ENCODE measurements at regions not wholly inside any gene's neighbourhood (a gene's known extent, or its start where the extent isn't known, plus 50 kb on each side); places are given as distances from the start of the nearest gene placed in this dataset.
"Not testable (repeated sequence)": the region's sequence is repeated elsewhere in the genome, so short reads cannot be mapped to it uniquely, and the experiment has no call there.

DNA sequence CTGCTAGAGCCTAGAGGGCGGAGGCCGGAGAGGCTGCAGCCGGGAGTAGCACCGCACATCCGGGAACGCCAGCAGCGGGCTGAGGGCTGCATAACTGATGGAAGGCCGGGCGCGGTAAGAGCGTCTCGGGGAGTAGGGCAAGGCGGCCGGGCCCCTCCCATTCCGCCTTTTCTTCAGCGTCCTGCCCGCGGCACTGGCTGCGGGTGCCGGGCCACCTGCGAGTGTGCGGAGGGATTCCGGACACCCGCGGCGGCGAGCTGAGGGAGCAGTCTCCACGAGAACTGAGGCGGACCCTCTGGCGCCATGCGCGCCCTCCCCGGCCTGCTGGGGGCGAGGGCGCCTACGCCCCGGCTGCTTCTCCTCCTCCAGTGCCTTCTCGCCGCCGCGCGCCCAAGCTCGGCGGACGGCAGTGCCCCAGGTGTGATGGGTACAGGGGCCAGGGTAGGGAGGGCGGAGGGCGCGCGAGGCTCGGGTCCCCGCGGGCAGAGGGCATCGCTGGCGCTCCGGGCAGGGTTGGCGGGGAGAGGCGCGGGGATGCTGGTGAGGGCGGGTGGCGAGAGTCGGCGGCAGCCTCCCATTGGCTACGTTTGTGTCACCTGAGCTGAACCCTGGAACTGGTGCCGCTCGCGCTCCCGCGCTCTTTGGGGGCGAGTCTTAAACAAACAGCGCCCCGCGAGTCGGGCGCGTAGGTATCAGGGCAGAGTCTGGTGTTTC, 334.4 kb downstream of the SRGAP2C start:
- DNase-seq (ENCODE audit: low read depth in 2 of 2) = peak; percentile 83 to 87

DNA sequence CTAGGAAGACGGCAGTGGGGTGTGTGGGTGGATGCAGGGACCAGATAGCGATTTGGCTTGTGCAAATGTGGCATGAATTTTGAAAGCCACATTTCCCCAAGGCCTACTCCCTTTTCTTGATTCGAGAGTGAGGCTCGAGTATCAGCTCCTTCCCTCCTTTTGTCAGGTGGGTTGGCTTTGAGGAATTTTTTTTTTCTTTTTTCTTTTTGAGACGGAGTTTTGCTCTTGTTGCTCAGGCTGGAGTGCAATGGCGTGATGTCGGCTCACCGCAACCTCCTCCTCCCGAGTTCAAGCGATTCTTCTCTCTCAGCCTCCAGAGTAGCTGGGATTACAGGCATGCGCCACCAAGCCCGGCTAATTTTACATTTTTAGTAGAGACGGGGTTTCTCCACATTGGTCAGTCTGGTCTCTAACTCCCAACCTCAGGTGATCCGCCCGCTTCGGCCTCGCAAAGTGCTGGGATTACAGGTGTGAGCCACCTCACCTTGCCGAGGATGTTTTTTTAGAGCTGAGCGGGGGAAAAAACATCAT, 335.0 kb downstream of the SRGAP2C start:
- not testable (repeated sequence) for DNase-seq (ENCODE audit: low read depth in 2 of 2)

DNA sequence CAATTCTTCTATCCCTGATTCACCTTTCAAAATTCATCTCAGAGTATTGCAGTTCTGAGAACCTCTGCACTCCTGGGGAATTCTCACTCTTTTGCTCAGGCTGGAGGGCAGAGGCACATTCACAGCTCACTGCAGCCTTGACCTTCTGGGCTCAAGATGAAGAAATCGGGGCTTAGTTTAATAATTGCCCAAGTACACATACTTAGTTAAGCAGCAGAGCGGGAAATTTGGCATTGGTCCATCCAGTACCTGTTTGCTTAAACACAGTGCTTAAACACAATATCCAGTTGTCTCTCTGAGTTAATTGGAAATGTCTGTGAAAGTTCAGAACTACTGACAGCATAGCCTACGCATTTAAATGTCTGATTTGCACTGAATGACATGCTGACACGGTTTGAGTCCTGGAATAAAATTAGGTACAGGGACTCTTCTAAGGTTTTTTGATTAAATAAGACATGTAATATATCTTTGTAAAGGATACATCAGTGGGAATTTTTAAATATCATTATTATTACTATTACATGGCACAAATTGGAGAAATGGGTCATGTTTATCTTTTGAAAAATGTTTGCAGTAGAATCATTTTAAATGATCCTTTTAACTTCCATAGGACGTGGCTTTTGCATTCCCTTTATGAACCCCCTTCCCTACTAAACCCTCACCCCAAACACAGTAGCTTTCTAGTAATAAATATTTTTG, 337.4 kb downstream of the SRGAP2C start:
- no peak for DNase-seq (ENCODE audit: low read depth in 2 of 2)

DNA sequence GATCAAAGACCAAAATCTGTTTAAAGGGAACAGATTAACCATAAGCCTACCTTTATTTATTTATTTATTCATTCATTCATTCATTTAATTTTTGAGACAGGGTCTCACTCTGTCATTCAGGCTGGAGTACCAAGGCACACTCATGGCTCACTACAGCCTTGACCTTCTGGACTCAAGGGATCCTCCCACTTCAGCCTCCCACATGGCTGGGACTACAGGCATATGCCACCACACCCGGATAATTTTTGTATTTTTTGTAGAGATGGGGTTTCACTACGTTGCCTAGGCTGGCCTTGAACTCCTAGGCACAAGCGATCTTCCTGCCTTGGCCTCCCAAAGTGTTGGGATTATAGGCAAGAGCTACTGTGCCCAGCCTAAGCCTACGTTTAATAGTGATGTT, 338.3 kb downstream of the SRGAP2C start:
- not testable (repeated sequence) for DNase-seq (ENCODE audit: low read depth in 2 of 2)

DNA sequence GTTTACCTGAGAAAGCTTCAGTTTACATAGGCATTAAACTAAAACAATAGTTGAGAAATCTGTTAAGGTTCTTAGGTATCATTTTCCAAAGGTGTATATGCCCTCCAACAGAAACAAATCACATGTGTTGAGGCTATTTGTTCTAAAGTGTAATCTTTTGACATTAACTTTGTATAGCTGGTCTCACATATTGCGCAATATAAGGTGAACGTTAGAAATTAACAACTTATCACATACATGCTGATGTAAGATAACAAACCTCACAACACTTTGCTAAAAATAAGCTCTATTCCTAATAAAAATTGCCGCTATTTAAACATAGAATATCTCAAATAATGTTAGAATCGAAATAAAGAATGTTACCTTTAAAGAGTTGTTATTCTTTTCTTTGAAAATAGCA, 340.6 kb downstream of the SRGAP2C start:
- no peak for DNase-seq (ENCODE audit: low read depth in 2 of 2)

DNA sequence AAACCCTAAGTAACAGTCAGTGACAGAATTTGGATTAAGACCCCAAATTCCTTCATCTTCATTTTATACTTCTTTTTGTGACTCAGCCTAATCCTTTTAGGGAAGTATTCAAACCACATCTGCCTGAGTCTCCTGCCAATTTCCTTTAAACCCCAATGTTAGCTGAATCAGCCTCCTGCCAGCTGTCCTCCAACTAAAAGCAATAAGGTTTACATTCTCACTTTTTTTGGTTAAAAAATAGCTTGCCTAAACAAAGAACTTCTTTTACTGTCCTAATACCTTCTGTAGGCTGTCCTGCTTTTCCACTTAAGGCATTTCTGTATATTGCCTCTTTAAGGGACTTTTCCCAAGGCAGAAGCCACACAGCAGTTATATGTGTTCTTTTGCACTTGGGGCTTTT, 344.2 kb downstream of the SRGAP2C start:
- not testable (repeated sequence) for DNase-seq (ENCODE audit: low read depth in 2 of 2)

DNA sequence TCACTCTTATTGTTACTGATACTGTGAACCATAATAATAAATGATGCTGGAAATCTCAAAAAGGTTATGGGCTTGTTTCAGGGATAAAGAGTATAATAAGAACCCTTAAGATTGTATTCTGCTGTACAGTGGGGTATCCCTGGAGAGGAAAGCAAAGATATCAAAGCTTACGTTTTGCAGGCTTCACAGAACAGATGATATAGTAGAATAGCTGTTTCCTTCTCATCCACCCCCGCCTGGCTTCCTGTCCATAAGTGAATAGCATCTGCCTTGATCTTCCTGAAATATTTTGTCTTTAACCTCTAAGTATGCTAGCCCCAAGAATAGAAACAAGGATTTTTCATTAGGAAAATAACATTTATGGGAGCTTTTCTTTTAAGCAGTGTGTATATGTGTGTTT, 345.3 kb downstream of the SRGAP2C start:
- DNase-seq (ENCODE audit: low read depth in 2 of 2) = not testable (repeated sequence)

DNA sequence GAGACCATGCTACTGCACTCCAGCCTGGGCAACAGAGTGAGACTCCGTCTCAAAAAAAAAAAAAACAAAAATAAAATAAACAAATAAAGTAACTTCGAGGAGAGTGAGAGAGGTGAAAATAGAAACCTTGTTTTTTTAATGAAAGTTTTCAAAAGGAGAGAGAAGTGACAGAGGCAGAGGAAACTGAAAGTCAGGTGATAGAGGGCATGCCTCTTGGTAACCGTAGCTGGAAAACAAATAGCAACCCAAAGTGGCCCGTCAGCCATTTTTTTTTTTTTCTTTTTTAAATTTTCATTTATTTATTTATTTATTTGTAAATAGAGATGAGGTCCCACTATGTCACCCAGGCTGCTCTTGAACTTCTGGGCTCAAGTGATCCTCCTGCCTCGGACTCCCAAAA, 347.0 kb downstream of the SRGAP2C start:
- DNase-seq (ENCODE audit: low read depth in 2 of 2) = not testable (repeated sequence)

DNA sequence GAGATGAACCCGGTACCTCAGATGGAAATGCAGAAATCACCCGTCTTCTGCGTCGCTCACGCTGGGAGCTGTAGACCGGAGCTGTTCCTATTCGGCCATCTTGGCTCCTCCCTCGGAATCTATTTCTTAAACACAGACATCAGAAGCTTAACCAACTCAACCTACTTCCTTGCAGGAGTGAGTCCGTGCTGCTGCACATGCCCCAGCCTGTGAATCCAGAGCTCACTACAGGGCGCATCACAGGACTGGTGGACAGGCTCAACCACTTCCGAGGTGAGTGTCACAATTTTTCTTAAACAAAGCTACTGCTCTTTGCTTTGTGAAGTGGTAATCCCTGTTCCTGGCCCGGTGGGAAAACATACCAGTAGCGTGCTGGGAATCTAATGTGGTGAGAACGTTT, 353.4 kb downstream of the SRGAP2C start:
- DNase-seq (ENCODE audit: low read depth in 2 of 2) = not testable (repeated sequence)

DNA sequence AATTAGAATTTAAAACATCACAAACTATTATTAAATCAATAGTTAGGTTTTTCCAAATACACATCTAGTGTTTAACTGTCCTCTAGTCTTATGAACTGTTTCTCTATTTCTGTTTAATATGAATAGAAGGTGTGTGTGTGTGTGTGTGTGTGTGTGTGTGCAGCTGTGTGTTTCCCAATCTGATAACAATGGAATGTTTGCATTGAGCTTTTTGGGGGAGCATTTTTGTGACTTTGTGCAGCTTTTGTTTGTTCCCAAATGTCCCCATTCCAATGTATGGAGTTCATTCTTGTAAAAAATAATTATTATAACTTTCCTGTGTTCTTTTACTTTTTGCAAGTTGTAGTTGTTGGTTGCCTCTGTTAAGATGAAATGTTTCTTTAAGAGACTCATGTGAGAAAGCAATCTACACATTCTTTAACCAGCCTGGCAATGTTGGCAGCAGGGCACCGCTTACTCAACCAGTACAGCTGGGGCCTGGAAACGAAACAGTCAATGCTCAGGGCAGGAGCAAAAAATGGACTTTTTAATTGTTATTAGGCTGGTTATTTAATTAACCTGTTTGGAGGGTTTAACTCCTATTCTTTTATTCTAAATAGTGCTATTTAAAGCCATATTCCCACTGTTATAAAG, 354.3 kb downstream of the SRGAP2C start:
- DNase-seq (ENCODE audit: low read depth in 2 of 2) = no peak

DNA sequence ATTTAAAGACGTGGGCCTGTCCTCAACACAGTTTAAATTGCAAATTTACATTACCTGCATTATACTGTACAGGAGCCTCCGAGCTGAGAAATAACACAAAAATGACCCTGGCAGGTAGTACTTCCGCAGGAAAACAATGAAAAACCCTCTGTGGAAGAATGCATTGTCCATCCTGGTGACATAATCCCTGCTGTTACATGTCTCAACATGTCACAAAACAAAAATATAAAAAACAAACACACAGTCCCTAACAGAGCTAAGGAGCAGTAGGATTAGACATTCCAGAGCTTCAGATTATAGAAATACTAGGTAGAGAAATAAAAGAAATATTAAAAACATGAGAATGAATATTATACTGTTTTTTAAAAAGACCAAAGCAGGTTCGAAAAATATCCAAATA, 359.2 kb downstream of the SRGAP2C start:
- not testable (repeated sequence) for DNase-seq (ENCODE audit: low read depth in 2 of 2)

DNA sequence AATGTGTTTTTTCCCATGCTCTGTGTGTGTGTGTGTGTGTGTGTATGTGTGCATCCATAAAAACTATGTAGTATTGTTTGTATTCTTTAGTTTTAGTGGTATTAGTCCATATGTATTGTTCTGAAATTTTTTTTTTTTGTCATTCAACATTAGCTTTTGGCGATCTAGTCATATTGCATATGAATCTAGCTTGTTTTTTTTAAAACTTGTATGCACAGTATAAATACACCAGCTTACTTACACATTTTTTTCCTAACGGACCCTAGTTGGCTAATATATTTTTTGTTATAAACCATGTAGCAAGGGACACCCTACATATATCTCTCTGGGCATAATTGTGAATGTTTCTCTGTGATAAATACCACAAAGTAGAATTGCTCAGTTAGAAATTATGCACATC, 359.7 kb downstream of the SRGAP2C start:
- no peak for DNase-seq (ENCODE audit: low read depth in 2 of 2)

DNA sequence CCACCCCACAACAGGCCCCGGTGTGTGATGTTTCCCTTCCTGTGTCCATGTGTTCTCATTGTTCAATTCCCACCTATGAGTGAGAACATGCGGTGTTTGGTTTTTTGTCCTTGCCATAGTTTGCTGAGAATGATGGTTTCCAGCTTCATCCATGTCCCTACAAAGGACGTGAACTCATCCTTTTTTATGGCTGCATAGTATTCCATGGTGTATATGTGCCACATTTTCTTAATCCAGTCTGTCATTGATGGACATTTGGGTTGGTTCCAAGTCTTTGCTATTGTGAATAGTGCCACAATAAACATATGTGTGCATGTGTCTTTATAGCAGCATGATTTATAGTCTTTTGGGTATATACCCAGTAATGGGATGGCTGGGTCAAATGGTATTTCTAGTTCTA, 361.1 kb downstream of the SRGAP2C start:
- DNase-seq (ENCODE audit: low read depth in 2 of 2) = not testable (repeated sequence)

DNA sequence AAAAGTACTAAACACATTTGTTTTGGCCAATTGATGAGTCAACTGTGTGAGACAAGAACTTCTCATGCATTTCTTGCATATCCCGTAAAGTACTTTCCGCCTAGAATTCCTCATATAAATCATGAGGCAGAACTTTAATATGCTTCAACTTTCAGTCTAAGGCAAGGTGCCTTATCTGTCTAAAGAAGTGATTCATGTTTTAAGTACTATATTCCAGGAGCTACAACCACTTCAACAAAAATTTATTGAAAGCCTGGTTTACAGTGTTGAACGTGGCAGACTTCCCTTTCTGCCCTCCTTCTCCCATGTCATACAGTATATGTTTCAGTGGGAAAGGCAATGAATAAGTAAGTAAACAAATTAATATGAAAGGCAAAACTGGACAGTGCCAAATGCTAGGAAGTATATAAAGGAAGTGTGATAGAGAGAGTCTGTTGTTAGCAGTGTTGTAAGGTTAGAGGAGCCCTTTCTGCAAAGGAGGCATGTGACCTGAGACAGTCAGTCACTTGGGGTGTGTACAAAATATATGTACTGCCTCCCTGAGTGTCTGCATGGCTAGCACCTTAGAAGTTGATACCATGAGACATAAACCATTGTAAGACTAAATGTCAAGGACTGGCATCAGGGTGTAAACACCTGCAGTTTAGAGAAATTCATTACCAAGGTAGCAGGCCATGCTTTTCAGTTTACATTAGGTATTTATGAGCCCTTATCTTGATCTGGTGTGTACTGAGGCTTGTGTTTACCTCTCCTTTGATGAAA, 362.2 kb downstream of the SRGAP2C start:
- no peak for DNase-seq (ENCODE audit: low read depth in 2 of 2)

DNA sequence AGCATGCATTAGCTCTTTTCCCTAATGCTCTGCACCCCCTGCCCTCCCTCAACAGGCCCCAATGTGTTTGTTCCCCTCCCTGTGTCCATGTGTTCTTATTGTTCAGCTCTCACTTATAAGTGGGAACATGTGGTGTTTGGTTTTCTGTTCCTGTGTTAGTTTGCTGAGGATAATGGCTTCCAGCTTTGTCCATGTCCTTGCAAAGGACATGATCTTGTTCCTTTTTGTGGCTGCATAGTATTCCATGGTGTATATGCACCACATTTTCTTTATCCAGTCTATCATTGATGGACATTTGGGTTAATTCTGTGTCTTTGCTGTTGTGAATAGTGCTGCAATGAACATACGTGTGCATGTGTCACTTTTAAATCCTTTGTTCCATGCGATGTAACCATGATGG, 363.0 kb downstream of the SRGAP2C start:
- not testable (repeated sequence) for DNase-seq (ENCODE audit: low read depth in 2 of 2)

DNA sequence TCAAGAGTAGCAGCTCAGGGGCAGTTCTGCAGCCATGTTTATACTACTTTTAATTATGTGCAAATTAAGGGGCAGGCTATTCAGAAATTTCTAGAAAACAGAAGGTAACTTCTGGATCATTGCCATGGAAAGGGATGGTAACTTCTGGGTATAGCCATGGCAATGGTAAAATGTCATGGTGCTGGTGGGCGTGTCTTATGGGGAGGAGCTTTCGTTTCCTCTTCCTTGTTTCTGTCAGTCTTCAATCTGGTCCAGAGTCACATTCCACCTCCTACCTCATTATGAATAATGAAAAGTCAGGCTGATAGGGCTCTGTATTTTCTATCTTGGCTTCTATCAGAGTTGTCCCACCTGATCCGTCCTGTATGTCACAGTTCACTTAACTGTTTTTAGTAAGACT, 366.0 kb downstream of the SRGAP2C start:
- DNase-seq (ENCODE audit: low read depth in 2 of 2) = not testable (repeated sequence)

DNA sequence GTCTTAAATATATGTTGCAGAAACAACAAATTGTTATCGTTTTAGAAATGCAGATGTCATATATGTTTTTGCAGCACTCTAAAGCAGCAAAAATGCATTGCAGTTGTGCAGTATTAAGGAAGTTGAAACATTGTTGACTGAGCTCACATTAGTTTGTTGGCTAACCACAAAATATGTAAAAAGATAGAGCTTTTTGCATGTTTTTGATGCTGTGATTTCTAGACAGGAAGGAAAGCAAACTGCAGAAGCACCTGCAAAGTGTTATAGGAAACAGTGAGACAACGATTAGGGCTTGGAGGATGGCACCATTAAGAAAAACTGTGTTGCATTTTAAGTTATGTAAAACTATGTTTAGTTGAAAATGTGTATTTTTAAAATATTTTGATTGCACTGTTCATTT, 366.7 kb downstream of the SRGAP2C start:
- not testable (repeated sequence) for DNase-seq (ENCODE audit: low read depth in 2 of 2)

DNA sequence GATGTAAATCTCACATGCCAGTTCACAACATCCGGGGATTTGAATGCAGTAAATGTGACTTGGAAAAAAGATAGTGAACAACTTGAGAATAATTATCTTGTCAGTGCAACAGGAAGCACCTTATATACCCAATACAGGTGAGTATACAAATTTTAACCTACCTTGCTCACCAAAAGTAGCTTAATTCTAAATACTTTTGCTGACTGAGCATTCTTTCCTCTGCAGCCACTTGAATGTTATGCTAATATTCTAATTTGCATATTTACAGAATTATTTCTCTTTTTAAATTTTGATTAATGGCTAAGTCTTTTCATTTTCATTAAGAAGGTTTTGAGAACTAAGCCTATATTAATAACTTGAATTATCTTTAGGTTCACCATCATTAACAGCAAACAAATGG, 371.8 kb downstream of the SRGAP2C start:
- not testable (repeated sequence) for DNase-seq (ENCODE audit: low read depth in 2 of 2)

DNA sequence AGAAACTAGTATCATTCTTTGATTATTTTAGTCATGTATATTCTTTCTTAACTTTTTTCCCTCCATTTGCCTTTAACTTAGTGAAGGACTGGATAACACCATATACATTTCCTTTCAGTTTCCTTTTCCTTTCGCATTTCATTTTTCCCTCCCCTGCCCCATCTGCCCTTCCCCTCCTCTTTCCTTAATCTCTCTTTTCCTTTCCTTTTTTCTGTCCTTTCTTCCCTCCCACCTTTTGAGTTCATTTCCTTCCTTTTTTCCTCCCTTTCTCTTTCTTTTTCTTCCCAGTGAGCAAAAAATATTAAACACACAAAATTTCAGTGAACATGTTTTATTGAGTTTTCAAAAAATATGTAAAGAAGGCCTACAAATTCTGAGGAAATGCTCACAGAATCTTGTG, 373.3 kb downstream of the SRGAP2C start:
- not testable (repeated sequence) for DNase-seq (ENCODE audit: low read depth in 2 of 2)

DNA sequence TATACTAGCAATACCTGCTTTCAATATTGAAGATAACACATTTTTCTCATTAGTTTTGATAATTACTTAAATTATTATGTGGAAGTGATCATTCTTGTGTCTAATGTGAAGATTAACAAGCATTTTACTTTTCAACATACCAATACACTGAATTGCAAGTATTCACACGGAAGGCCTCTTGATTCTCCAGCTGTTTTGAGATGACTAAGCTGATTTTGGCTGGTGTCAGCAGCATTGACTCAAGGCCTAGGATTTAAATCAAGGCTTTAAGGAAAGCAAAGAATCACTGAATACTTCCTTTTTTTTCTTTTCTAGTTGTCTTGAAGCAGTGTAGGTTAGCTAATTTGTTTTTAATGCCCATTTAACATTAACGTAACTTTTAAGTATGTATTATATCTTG, 373.7 kb downstream of the SRGAP2C start:
- no peak for DNase-seq (ENCODE audit: low read depth in 2 of 2)

DNA sequence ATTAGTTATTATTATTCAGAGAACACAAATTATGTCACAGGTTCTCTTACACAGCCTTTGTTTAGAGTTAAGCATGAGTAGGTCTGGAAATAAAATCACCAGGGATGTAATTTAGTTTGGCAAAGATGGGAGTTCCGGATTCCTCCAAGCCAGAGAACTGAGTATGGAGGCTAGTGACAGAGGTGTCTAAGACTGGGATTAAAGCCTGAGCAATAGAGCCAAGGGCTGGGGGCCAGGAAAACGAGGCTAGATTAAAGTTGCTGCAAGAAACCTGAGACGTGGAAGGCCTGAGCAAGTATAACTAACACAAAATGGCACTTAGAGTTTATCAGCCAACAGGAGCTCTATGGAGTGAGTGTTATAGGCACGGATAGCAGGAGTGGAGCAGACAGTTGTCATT, 381.6 kb downstream of the SRGAP2C start:
- no peak for DNase-seq (ENCODE audit: low read depth in 2 of 2)

DNA sequence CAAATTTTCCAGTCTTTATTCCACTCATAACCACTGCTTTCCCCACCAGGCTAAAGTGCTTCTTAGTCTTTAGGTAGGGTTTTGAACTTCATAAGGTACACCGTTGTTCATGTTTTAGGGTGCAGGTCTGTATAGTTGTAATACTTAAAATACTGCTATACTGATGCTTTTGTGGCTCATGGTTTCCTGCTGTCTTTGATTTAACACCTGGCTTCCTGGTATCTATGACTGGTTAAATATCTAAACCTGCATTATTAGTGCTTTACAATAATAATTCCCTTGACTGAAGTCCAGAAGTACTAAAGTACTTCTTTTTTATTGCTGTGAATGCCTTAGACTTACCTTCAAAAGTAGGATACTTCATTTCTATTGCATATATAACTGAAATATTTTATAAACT, 384.7 kb downstream of the SRGAP2C start:
- DNase-seq (ENCODE audit: low read depth in 2 of 2) = no peak

All from stimulated activated CD8-positive, alpha-beta memory T cell treated with anti-CD3 and anti-CD28 coated beads, Interleukin-15, amount 100 ng/mL, for 48 hours (primary cell).